Muscle layer of duodenum (tissue), 2 donors: ENCODE measurements at regions not wholly inside any gene's neighbourhood (a gene's known extent, or its start where the extent isn't known, plus 50 kb on each side); places are given as distances from the start of the nearest gene placed in this dataset.
"Not testable (repeated sequence)": the region's sequence is repeated elsewhere in the genome, so short reads cannot be mapped to it uniquely, and the experiment has no call there.

Experiments used
- H3K27ac ChIP-seq: one replicate; pipeline ENCODE4 v1.7.0; 2013; ENCODE audit warnings: mild to moderate bottlenecking, low read length
- H3K27me3 ChIP-seq: one replicate; pipeline ENCODE4 v1.7.0; 2013; ENCODE audit warnings: low read depth, mild to moderate bottlenecking, control low read depth, low read length
- H3K36me3 ChIP-seq, 2 donors: one replicate each; pipeline ENCODE4 v1.7.0; 2013; ENCODE audit warnings: low read length in 2 of 2, control low read depth in 1 of 2, mild to moderate bottlenecking in 1 of 2; ENCODE audit not compliant: insufficient read depth in 2 of 2, control insufficient read depth in 1 of 2
- H3K4me1 ChIP-seq, 2 donors: one replicate each; pipeline ENCODE4 v1.7.0; 2013; ENCODE audit warnings: low read length in 2 of 2, mild to moderate bottlenecking in 2 of 2, control low read depth in 1 of 2, moderate library complexity in 1 of 2; ENCODE audit not compliant: insufficient read depth in 2 of 2, control insufficient read depth in 1 of 2
- H3K4me3 ChIP-seq, 2 donors: one replicate each; pipeline ENCODE4 v1.7.0; 2013; ENCODE audit warnings: low read length in 2 of 2, low read depth in 1 of 2, mild to moderate bottlenecking in 1 of 2
- H3K9me3 ChIP-seq, 2 donors: one replicate each; pipeline ENCODE4 v1.7.0; 2013; ENCODE audit warnings: low read length in 2 of 2, control low read depth in 1 of 2, mild to moderate bottlenecking in 1 of 2; ENCODE audit not compliant: control insufficient read depth in 1 of 2
- donor health status: healthy.

DNA sequence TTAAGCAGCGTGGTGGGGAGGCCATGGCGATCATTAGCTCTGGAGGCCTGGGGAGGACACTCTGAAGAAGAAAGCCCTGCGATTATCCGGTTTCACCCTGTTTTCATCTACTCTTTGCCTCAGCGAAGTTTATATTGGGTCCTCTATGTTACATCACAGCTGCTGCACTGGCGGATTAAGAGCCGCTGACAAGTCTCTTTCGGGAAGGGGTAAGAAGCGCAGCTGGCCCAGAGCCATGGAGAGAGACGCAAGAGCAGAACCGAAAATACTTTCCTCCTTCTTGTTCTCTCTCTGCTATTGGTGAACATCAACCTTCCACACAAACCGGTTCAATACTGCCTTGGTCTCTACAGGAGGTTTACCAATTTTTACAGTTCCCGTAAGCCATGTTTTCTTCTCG is 291.5 kb downstream of the FAM72C start:
- no peak overlapping the region for H3K27ac ChIP-seq
- H3K36me3 ChIP-seq: no peaks in the 10 kb centered on the region
- H3K4me1 ChIP-seq: no peaks in the 10 kb centered on the region
- peaks cover 3% of the 10 kb centered on the region for H3K27me3 ChIP-seq
- no peaks in the 10 kb centered on the region for H3K9me3 ChIP-seq
- H3K4me3 ChIP-seq: no peak overlapping the region

GRCh38 chr1:143672983-143673382 is 298.8 kb downstream of the FAM72C start:
- no peaks in the 10 kb centered on the region for H3K36me3 ChIP-seq
- H3K9me3 ChIP-seq: peaks cover 0 to under 1% of the 10 kb centered on the region in 2 donors
- peaks cover 3% of the 10 kb centered on the region for H3K27me3 ChIP-seq
- no peak overlapping the region for H3K27ac ChIP-seq
- no peaks in the 10 kb centered on the region for H3K4me1 ChIP-seq
- no peak overlapping the region for H3K4me3 ChIP-seq

GRCh38 chr1:143667730-143668129 is 304.1 kb downstream of the FAM72C start:
- Histone ChIP-seq H3K9me3 (peaks cover 0 to 9% of the 10 kb centered on the region in 2 donors), H3K27me3 (peaks cover 27% of the 10 kb centered on the region), H3K36me3 (no peaks in the 10 kb centered on the region), H3K27ac (no peak overlapping the region), H3K4me1 (no peaks in the 10 kb centered on the region), H3K4me3 (no peak overlapping the region)

DNA sequence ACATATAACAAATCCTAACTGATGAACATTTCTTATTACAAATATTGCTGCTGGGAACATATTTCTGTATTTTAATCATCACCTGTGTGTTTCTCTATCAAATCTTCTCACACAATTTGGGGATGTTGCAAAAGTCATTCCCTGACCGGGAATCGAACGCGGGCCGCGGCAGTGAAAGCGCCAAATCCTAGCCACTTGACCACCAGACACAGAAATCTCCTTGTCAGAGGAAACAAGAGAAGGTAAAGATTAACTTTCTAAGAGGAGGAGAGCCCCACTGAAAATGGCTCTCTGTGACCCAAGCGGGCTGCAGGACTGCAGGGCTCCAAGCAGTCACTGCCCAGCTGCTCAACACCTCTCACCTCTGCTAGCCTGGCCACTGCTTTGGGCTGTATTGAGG is 304.9 kb downstream of the FAM72C start:
- H3K36me3 ChIP-seq: no peaks in the 10 kb centered on the region
- H3K4me1 ChIP-seq: peaks cover 0 to under 1% of the 10 kb centered on the region in 2 donors
- H3K27me3 ChIP-seq: peaks cover 33% of the 10 kb centered on the region
- no peak overlapping the region for H3K27ac ChIP-seq
- no peak overlapping the region for H3K4me3 ChIP-seq
- peaks cover 0 to 9% of the 10 kb centered on the region in 2 donors for H3K9me3 ChIP-seq

DNA sequence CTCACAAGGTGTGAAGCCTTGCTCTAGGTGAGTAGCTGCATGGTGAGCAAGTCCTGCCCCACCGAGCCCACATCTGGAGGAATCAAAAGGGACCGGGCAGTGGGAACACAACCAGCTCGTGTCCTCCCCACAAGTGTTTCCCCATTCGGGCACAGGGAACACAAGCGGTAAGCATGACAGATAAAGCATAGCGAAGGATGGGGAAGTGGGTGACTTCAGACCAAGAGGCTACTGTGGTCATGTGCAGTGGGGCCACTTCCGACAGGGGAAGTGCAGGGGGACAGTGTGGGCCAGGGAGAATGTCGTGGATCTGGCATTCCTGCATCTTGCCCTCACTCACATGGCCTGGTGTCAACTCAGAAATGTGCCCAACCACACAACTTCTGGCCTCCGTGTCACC is 306.2 kb downstream of the FAM72C start:
- Histone ChIP-seq H3K4me3 (no peak overlapping the region), H3K27ac (no peak overlapping the region), H3K9me3 (peaks cover 0 to 9% of the 10 kb centered on the region in 2 donors), H3K4me1 (peaks cover 0 to 8% of the 10 kb centered on the region in 2 donors), H3K36me3 (no peaks in the 10 kb centered on the region), H3K27me3 (peaks cover 46% of the 10 kb centered on the region)

- Histone ChIP-seq H3K27me3 (peaks cover 52% of the 10 kb centered on the region), H3K9me3 (peaks cover 0 to 13% of the 10 kb centered on the region in 2 donors)
- not testable (repeated sequence) for H3K36me3 ChIP-seq, H3K4me1 ChIP-seq, H3K4me3 ChIP-seq, H3K27ac ChIP-seq
Measured at GRCh38 chr1:143663056-143663455, 308.7 kb downstream of the FAM72C start.

DNA sequence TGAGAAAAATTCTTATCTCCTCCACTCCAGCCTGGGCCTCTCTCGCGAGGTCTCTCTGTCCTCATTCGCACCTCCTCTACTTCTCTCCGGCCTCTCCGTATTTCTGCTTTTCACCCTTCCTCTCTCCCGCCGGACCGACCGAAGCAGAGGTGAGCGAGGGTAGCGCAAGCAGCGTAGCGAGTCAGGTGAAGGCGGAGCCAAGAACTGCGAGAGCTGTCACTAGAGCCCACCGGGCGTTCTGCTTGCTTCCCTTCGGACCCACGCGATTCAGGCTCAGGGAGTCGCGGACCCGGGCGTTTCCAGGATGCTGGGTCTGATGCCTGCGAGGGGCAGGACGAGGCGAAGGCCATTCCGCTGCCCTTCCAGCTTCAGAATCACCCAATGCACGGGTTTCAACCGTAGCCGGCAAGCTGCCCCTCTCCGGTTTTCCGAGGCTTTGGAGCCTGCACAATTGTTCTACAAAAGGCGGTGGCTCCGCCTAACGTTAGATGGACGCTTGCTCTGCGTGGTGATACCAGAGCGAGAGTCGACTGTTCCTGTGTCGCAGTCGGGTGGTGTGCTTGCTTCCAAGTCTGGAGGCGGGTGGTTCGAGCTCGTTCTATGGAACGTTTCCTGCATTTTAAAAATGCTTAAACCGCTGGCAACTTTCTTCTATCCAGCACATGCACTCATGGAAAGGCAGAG is 310.2 kb downstream of the FAM72C start:
- H3K27me3 ChIP-seq: peaks cover 45% of the 10 kb centered on the region

DNA sequence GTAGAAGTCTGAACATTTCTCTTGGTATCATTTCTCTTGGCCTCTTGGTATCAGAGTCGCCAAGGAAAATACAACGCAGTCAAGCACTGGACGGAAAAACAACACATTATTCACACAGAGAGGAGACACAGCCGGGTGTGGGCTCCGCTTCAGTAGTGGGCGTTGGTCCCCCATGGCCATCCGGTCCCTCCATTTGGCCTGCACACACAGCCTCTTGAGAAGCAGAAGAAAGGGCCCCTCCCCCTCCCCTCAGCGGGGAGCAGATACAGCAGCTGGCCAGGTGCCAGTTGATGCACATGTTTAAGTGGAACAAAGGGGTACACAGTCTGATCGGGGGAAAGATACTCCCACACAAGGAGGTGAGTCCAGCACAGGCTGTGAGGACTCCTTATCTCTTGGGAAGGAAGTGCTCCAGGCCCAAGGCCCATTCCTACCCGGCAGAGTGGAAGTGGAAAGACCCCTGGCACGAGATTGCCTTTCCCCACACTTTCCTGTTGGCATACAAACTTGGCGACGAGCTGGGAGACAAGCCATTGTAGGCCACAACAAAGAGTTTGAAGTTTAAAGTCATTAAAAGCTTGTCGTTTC is 311.3 kb downstream of the FAM72C start:
- Histone ChIP-seq H3K36me3 (no peaks in the 10 kb centered on the region), H3K4me3 (no peak overlapping the region), H3K27ac (no peak overlapping the region), H3K9me3 (peaks cover 0 to 4% of the 10 kb centered on the region in 2 donors), H3K4me1 (peaks cover 0 to 8% of the 10 kb centered on the region in 2 donors), H3K27me3 (peaks cover 39% of the 10 kb centered on the region)

More for the DNA sequence above, 310.2 kb downstream of the FAM72C start:
- Histone ChIP-seq H3K9me3 (peaks cover 0 to 4% of the 10 kb centered on the region in 2 donors), H3K36me3 (no peaks in the 10 kb centered on the region), H3K27ac (no peak overlapping the region), H3K4me3 (peak overlapping the region; percentile 42 to 46), H3K4me1 (peaks cover 0 to 8% of the 10 kb centered on the region in 2 donors)

- H3K27me3 ChIP-seq: peaks cover 34% of the 10 kb centered on the region
Measured at GRCh38 chr1:143653429-143653802, 318.4 kb downstream of the FAM72C start.

GRCh38 chr1:143652744-143653428 is 318.9 kb downstream of the FAM72C start:
- Histone ChIP-seq H3K9me3 (peaks cover 0 to 2% of the 10 kb centered on the region in 2 donors), H3K27me3 (peaks cover 34% of the 10 kb centered on the region), H3K4me1 (no peaks in the 10 kb centered on the region), H3K36me3 (no peaks in the 10 kb centered on the region), H3K4me3 (no peak overlapping the region), H3K27ac (no peak overlapping the region)

More at GRCh38 chr1:143653429-143653802, 318.4 kb downstream of the FAM72C start:
- no peak overlapping the region for H3K27ac ChIP-seq
- no peaks in the 10 kb centered on the region for H3K9me3 ChIP-seq
- no peak overlapping the region for H3K4me3 ChIP-seq
- no peaks in the 10 kb centered on the region for H3K4me1 ChIP-seq
- no peaks in the 10 kb centered on the region for H3K36me3 ChIP-seq

DNA sequence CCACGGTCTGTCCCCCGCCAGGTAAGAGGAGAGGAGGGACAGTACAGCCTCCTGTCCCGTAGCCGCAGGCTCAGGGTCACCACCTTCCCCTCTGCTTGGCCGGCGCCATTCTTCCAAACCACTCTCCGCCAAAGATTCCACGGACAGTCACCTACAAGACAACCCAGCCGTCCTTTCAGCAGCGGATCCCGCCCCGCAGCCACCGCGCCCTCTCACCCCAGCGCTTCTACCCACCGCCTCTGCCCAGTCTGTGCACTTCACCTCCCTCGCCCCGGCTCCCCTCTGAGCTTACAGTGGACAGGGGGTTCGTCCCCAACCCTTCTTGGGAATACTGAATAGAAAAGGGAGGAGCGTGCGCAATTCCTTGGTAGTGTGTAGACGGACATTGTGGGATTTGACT is 319.6 kb downstream of the FAM72C start:
- Histone ChIP-seq H3K27me3 (peaks cover 34% of the 10 kb centered on the region), H3K4me1 (no peaks in the 10 kb centered on the region), H3K36me3 (no peaks in the 10 kb centered on the region), H3K9me3 (peaks cover 0 to 2% of the 10 kb centered on the region in 2 donors), H3K4me3 (no peak overlapping the region), H3K27ac (no peak overlapping the region)
